ENCODE measurements at regions not wholly inside any gene's neighbourhood (a gene's known extent, or its start where the extent isn't known, plus 50 kb on each side); places are given as distances from the start of the nearest gene placed in this dataset.
"Not testable (repeated sequence)": the region's sequence is repeated elsewhere in the genome, so short reads cannot be mapped to it uniquely, and the experiment has no call there.

DNA sequence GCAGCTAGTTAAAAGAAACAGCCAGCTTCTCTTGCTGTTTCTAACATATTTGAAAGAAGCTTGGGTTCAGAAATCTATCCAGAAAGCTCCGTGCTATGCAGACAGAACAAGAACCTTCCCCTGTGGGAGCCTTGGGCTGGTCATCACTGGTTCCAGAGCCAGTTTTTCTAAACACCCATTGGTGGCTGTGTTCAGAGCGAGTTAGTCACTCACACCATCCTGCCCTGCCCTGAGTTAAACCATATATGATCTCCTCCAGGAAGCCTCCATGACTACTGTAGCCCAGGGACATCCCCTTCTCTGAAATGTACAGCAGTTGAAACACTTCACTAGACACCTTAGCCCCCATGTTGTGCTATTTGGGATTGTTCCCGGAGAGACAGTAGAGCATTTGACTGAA lies 200.8 kb upstream of the SGCG start:
- no peak for DNase-seq (ENCODE audit: low read depth)

DNA sequence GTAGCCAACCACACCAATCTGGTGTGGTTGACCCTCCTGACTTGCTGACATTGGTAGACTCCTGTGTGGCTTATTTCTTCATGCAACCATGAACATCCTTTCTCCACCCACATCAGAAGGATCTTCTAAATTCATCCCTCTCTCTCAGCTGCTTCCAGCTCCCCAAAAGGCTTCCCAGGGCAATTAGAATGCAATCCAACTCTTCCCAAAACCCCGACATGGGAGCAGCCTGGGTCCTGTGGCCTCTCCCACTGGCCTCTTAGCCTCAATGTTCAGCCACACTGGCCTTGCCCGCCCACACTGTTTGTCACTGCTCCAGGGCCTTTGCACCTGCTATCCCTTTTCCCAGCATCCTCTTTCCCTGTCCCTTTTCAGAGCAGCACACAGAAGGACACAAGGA lies 199.8 kb upstream of the SGCG start:
- no peak for DNase-seq (ENCODE audit: low read depth)

DNA sequence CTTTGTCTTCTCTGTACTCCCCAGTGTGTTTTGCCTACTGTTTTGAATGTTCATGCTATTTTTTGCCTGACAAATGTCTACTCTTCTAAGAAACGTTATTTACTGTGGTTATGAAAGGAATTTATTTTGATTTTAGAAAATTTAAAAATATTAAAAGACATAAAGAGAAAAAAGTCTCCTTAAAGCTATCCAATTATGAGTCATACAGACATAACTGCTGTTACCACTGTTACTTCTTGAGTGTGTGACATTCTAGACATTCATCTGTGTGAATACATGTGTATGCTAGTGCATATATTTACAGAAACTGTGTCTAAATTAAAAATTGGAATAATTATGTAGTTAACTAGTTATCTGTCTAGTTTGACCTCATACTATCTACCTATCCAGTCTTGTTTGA lies 187.6 kb upstream of the SGCG start:
- no peak for DNase-seq (ENCODE audit: low read depth)

DNA sequence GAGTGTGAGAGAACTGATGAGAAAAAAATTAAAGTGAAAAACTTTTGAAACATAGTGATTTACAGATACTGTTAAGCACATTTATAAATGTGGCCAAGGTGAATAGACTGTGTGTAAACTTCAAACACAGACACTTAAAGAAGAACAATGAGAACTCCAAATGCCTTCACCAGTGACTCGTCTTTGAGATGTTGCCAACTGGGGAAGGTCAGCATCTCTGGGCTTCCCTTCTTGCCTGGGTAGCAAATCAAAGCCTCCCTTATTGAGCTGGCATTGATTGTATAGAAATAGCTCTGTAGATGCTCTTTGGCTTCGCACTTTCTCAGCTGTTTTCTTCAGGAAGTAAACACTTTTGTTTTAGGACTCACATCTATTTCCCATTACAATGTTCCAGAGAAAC lies 177.3 kb upstream of the SGCG start:
- no peak for DNase-seq (ENCODE audit: low read depth)

DNA sequence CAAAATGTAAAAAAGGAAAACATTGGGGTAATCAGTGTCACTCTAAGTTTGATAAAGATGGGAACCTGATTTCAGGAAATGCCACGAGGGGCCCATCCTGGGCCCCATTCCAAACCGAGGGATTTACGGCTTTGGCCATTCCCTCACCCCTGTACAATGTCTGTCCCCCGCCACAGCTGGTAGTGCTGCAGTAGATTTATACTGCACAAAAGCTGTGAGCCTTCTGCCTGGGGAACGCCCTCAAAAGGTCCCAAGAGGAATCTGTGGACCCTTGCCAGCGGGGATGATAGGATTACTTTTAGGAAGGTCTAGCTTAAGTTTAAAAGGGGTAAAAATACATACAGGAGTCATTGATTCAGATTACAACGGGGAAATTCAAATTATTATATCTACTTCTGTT lies 173.4 kb upstream of the SGCG start:
- DNase-seq (ENCODE audit: low read depth) = no peak

DNA sequence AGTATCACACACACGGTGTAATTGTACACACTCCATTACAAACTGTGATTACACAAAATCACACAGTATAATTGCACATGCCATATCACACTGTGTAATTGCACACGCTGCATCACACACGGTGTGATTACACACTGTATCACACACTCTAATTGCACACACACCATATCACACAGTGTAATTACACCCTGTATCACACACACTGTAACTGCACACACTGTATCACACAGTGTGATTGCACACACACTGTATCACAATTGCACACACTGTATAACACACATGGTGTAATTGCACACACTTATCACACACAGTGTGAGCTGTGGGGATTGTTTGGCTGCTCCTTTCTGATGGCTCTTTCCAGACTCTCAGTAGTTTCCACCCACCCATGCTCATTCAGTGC lies 162.6 kb upstream of the SGCG start:
- no peak for DNase-seq (ENCODE audit: low read depth)

DNA sequence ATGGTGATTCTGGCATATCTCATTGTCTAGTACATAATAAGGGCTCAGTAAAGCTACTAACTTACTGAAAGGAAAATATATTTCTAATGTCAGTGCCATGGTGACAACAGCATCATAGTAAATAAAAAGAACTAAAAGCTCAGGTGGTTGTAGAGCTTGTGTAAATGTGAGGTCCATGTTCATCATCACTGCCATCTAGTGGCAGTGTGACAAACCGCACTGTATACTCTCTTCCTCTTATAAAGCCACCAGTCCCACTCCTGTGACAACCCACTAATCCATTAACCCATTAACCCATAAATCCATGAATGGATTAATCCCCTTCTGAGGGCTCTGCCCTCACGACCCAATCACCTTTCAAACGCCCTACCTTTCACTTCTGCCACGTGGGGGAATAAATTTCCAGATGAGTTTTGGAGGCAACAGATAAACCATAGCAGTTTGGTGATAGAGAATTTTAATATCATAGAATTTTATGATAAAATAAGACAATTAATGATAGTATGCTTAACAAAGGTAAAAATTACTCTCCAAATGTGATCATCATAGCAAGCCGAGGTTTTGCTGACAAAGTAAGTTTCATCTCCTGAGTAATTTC lies 160.4 kb upstream of the SGCG start:
- no peak for DNase-seq (ENCODE audit: low read depth)

DNA sequence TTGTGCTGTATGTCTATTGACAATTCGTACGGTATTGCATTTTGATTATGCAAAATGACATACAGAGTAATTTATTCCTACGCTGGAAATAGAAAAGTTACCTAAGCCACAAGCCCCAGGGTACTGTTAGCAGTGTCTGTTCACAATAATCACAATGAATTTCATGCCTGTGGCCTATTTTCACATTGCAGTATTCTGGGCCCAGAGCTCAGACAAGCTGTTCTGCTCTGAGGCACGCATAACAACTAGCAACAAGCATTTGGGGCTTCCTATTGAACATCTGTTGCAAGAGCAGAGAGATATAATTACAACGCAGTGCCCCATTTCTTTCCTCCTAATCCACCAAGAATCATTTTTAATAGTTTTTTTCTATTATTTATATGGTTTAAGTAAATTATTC lies 158.9 kb upstream of the SGCG start:
- DNase-seq (ENCODE audit: low read depth) = no peak

DNA sequence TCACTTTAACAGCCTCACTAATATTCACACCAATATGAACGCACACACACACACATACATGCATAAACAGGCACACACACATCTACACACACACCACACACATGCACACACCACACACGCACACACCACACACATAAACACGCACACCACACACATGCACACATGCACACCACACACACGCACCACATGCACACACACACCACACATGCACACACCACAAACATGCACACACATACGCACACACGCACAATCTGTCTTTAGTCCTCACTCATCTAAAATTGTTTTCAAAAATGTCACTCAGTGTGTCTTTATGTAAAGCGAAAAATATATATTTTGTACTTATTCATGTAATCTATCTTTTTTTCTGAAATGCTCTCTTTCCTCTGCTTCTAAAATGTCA lies 158.1 kb upstream of the SGCG start:
- DNase-seq (ENCODE audit: low read depth) = no peak

DNA sequence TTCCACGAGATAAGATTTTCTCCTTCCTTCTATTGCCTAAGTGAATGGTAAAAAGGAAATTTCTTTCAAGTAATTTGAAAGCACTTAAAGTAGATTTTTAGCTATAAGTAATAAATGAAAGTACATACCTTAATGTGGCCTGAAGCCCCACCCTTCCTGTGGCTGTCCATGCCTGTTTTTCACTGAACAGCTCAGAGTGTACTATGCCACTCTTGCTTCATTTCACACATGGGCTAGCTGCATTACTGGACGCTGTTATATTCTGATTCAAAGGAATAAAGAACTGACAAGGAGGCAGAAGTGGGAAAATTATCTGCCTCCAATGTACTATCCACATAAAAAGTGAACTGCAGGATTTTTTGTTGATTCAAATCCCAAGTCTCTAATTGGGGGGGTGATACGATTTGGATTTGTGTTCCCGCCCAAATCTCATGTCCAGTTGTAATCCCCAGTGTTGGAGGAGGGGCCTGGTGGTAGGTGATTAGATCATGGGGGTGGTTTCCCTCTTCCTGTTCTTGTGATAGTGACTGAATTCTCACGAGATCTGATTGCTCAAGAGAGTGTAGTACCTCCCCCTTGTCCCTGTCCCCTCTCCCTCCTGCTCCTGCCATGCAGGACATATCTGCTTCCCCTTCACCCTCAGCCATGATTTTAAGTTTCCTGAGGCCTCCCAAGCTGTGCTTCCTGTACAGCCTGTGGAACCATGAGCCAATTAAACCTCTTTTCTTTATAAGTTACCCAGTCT lies 154.7 kb upstream of the SGCG start:
- DNase-seq (ENCODE audit: low read depth) = no peak

DNA sequence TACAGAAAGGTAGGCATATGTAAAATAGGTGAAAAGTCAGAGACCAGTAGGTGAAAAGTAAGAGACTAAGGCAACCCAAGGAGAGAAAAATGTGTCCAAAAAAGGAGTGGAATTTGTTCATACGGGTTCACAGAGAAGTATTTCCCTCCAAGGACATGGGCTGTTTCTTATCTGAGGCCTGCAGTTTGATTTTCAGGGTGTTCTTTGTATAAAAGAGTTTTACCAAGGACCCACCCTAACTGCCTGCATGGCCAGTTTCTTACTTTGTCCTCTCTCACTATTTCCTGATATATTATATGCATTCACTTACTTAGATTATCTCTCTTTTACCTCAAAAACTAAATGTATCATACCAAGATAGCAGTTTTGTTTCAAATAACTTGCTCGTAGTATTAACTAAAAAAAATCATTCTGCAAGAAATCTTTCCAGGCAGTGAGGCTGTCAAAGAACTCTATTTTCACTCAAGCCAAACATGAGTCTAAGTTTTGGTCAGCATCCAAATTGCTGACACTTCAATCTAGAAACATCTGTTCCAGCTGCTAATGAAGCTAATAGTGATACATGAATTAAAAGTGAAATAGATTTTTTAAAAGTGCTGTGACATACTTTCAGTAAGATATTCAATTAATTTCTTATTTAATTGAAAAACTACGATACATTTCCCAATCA lies 141.4 kb upstream of the SGCG start:
- no peak for DNase-seq (ENCODE audit: low read depth)

DNA sequence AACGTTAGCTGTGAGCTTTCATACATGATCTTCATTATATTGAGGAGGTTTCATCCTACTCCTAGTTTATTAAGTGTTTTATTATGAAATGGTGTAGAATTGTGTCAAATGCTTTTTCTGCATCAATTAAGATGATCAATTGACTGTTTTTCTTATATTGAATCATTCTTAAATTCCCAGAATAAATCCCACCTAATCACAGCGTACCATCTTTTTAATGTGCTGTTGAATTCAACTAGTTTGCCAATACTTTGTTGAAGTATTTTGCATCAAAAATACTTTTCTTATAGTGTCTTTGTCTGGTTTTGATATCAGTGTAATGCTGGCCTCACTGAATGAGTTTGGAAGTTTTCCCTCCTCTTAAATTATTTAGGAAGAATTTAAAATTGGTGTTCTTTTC lies 138.6 kb upstream of the SGCG start:
- DNase-seq (ENCODE audit: low read depth) = no peak

DNA sequence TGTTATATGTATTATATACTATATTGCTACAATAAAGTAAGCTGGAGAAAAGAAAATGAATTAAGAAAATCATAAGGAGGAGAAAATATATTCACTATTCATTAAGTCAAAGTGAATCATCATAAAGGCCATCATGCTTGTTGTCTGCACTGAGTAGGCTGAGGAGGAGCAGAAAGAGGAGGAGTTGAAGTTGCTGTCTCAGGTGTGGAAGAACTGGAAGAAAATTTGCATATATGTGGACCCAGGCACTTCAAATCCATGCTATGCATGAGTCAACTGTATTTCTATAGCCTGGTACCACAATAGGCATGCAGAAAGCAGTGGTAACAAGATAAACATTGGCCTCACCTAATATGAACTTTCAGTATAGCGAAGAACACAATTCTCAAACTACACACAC lies 135.9 kb upstream of the SGCG start:
- DNase-seq (ENCODE audit: low read depth) = no peak

DNA sequence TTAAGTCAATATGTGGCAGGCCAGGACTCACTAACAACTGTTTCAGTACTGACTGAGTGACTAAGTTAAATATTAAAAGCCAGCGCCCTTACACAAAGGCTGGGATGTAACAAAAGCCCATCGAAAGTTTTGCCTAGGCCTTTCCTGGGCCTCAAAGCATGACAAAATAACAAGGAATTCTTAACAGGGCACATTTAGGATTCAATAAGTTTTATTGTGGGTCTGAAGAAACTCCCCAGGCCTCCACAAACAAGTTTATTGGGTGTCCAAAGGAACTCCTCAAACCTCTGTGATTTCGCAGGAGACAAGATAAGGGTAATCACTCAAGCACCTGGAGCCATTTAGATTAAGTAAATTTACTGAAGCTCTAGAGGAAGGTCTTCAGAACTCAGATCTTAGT lies 130.7 kb upstream of the SGCG start:
- DNase-seq (ENCODE audit: low read depth) = no peak

DNA sequence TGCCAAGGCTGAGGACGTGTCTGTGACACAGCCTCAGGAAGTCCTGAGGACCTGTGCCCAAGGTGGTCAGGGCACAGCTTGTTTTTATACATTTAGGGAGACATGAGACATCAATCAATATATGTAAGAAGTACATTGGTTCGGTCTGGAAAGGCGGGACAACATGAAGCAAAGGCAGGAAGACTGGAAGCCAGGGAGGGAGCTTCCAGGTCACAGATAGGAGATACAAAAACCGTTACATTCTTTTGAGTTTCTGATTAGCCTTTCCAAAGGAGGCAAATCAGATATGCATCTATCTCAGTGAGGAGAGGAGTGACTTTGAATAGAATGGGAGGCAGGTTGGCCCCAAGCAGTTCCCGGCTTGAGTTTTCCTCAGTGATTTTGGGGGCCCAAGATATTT lies 127.1 kb upstream of the SGCG start:
- not testable (repeated sequence) for DNase-seq (ENCODE audit: low read depth)

DNA sequence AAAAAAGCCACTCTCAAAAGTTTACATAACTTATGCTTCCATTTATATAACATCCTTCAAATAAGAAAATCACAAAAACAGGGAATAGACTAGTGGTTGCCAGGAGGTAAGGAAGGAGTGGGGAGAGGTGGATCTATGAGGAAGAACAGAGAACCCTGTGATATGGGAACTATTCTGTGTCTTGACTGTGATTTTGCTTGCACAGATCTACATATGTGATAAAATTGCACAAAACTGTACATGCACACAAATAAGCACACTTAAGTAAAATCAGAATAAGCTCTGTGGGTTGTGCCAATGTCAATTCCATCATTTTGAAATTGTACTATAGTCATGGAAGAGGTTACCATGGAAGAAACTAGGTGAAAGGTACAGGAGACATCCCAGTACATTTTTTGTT lies 121.6 kb upstream of the SGCG start:
- DNase-seq (ENCODE audit: low read depth) = no peak

DNA sequence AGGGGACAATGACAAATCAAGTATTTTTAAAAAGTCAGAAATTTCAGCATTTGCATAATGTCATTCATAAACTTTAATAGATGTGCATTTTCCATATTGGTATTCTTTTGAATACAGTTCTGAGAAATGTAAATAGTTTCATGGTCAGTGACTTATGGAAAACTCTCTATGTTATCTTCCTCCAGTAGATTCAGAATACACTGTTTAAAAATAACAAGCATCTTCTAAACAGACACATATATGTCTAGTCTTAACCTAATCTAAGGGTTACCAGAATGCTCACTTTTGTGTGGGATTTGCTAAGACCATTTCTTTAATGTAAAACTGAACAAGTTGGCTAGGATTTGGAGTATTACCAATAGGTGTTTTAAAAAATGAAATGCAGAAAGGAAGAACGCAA lies 119.8 kb upstream of the SGCG start:
- no peak for DNase-seq (ENCODE audit: low read depth)

DNA sequence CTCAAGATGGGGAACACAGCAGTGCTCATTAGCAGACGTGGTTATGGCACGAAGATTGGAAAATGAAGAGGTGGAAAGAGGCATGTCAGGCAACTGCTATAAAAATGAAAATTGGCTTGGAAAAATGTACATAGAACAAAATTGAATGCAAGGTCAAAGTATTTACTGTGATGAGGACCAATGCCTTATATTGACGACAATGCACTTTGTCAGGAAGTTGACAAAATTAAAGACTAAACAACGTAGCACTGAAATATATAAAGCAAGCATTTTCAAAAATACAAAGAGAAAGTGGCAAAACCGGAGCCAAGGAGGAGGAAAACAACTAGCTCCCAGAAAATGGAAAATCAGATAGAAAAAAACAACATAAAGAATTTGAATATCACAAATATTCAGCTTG lies 113.7 kb upstream of the SGCG start:
- no peak for DNase-seq (ENCODE audit: low read depth)

DNA sequence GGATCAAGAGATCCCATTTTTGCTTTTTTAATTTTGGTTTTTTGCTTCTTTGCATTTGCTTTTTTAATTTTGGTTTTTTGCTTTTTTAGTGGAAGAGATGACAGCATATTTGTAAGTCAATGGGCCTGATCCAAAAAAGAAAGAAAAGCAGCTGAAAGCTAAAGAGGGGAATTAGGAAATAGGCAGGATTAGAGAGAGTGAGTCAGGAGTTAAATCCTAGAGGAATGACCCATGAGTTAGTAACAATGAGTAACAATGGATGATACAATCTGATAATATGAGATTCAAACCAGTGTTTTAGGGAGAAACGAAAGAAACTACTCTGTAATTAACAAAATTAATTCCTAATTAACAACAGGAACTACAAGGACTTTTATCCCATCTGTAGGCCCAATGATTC lies 111.2 kb upstream of the SGCG start:
- DNase-seq (ENCODE audit: low read depth) = no peak

DNA sequence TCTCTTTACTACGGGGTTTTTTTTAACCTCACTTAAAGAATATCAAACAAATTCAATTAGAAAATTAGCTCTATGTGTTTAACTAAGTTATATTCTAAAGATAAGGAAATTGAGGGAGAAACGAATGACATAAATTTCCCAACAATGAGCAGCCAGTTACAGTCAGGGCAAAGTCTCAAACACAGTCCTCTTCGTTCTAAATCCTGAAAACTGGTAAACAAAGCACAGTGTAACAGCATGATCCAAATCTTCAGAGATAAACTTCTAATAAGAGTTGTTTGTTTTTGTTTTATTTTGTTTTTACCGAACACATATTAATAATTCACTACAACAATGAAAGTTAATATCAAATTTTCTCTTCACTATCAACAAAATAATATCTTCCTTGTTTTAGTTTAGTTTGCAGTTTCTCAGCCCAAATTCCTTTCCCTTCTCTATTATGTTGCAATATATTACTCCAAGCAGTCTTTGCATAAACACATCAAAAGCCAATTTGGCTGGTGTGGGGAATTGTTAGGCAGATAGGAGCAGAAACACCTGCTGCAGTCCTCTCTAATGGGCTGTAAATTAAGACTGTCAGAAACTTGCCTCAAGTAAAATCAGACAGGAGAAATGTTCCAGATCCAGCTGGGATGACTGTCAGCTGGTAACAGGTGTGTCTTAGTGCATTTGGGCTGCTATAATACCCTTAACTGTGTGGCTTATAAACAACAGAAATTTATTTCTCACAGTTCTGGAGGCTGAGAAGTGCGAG lies 106.5 kb upstream of the SGCG start:
- DNase-seq (ENCODE audit: low read depth) = no peak

DNA sequence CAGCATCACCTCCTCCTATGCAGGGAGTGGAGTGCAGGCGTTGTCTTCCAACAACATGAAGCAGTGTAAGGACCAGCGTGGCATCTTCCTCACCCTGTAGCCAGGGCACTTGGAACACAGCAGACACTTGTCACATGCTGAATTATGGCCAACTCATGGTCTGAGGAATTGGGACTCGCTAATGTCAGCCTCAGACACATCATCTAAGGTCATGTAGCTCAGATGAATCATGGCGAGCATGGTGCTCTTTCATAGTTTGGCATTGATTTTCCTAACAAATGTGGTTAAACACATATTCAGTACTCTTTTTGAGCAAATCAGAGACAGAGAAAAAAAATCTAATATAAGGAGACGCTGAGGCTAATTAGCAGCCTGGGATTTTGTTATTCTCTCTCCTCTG lies 99.6 kb upstream of the SGCG start:
- no peak for DNase-seq (ENCODE audit: low read depth)

DNA sequence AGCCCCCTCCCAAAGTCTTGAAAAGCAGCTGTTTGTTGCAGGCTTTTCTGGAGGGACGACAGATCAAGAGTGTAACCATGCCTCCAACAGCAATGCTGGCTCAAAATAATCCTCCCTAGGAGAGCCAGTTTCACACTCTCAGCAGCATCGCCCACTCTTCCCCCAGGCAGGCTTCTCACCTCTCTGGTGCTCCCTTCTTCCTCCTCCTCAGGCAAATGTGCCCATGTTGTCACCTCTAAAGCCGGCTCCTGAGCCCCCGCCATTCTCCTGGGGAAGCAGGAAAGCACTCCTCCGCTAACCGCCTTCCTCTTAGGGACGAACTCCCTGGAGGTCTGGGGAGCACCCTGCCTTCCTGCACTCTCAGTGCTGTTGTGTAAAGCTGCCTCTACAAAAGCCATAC lies 98.9 kb upstream of the SGCG start:
- DNase-seq (ENCODE audit: low read depth) = no peak

Data from activated T-cell treated with anti-CD3 and anti-CD28 coated beads for 24 hours (primary cell).